HepG2 (cell line): ENCODE measurements at regions not wholly inside any gene's neighbourhood (a gene's known extent, or its start where the extent isn't known, plus 50 kb on each side); places are given as distances from the start of the nearest gene placed in this dataset.

Source experiments
- ATAC-seq: fragments of 200-7000 bp; cut with Tn5 transposase; 3 replicates; pipeline ENCODE4 v1.9.1; 2020; ENCODE audit warnings: mild to moderate bottlenecking, moderate library complexity
- BruUV-seq: library from RNA; stranded (reverse); fragments of 400-500 nt; replicated peaks from 2 replicates; lab custom pipeline; 2021; lab: Mats Ljungman, UMichigan
- CTCF ChIA-PET: fragments of 300-600 bp; formaldehyde crosslinking; extraction: SDS; loops from one replicate; lab custom pipeline; 2021; ENCODE audit warnings: low total read pairs, inconsistent platforms, low intra/inter-chr PET ratio; lab: Yijun Ruan, JAX
- POLR2A ChIA-PET: fragments of 350-600 bp; sonication (Branson Sonifier 250); formaldehyde crosslinking; loops from one replicate; lab custom pipeline; 2020; ENCODE audit warnings: antibody characterized with exemption, inconsistent platforms; lab: Yijun Ruan, JAX
- DNase-seq: peaks from one replicate; pipeline ENCODE4 v3.0.0-alpha.2; 2015; ENCODE audit warnings: low spot score
- FAIRE-seq: peaks from 3 replicates; lab custom pipeline; 2011; peaks lifted over from hg19 to GRCh38; lab: Jason Lieb, UNC
- H2AFZ ChIP-seq: one replicate; pipeline ENCODE4 v1.6.1; 2011; ENCODE audit warnings: low read length, inconsistent platforms
- H3K27ac ChIP-seq: fragments of 300-600 bp; 3 replicates; pipeline ENCODE4 v1.8.0; 2011; ENCODE audit warnings: mixed run types, mild to moderate bottlenecking, mixed read lengths, low read length, inconsistent platforms; ENCODE audit not compliant: insufficient read depth; ENCODE audit errors: extremely low read length
- H3K27me3 ChIP-seq, 2 experiments: fragments of 200-600 bp in 1 of 2; 2 replicates in 1 of 2; 3 replicates in 1 of 2; pipeline versions ENCODE4 v1.6.0 to v1.8.0; 2011; ENCODE audit warnings: low read length in 2 of 2, mild to moderate bottlenecking in 2 of 2, moderate library complexity in 2 of 2, inconsistent platforms in 1 of 2; ENCODE audit not compliant: insufficient read depth in 2 of 2, control insufficient read depth in 1 of 2
- H3K36me3 ChIP-seq, 2 experiments: fragments of 200-600 bp in 1 of 2; replicated peaks in 1 of 2; 2 replicates in 1 of 2; 3 replicates in 1 of 2; pipeline versions ENCODE4 v1.5.1 to v1.8.0; 2011; ENCODE audit warnings: low read length in 2 of 2, inconsistent platforms in 1 of 2; ENCODE audit not compliant: insufficient read depth in 2 of 2, control insufficient read depth in 1 of 2
- H3K4me1 ChIP-seq: 2 replicates; pipeline ENCODE4 v1.5.1; 2012; ENCODE audit warnings: low read length, inconsistent platforms; ENCODE audit not compliant: insufficient read depth
- H3K4me2 ChIP-seq: 2 replicates; pipeline ENCODE4 v1.6.0; 2011; ENCODE audit warnings: low read depth, low read length, inconsistent platforms
- H3K4me3 ChIP-seq, 3 experiments: fragments of 200-600 bp in 1 of 3; sonication (generic), shearing (Covaris generic) in 1 of 3; replicated peaks in 1 of 3; 2 replicates each; pipeline ENCODE4 v1.5.1; 2011 to 2016; ENCODE audit warnings: low read length in 3 of 3, inconsistent platforms in 2 of 3, low read depth in 2 of 3, mild to moderate bottlenecking in 2 of 3, control low read depth in 1 of 3, mixed read lengths in 1 of 3; ENCODE audit not compliant: insufficient read depth in 1 of 3
- H3K79me2 ChIP-seq: one replicate; pipeline ENCODE4 v1.6.1; 2011; ENCODE audit warnings: low read length, inconsistent platforms; ENCODE audit not compliant: insufficient read depth
- H3K9ac ChIP-seq: 2 replicates; pipeline ENCODE4 v1.6.0; 2011; ENCODE audit warnings: mild to moderate bottlenecking, low read depth, low read length, inconsistent platforms; ENCODE audit not compliant: insufficient read depth
- H3K9me3 ChIP-seq: 2 replicates; pipeline ENCODE4 v1.5.1; 2012; ENCODE audit warnings: mild to moderate bottlenecking, low read length
- H4K20me1 ChIP-seq: 2 replicates; pipeline ENCODE4 v1.6.0; 2011; ENCODE audit warnings: inconsistent platforms, mild to moderate bottlenecking, low read length, moderate library complexity; ENCODE audit not compliant: insufficient read depth
- AGO2 ChIP-seq: fragments of 200-400 bp; formaldehyde crosslinking; optimal IDR thresholded peaks from 2 replicates; pipeline ENCODE3; 2017; ENCODE audit warnings: mild to moderate bottlenecking, low read depth, low read length, moderate library complexity
- FOXK2 ChIP-seq: fragments of 450-650 bp; IDR thresholded peaks from 2 replicates; pipeline ENCODE4 v1.6.1; 2016
- HNRNPK ChIP-seq: fragments of 200-400 bp; formaldehyde crosslinking; IDR thresholded peaks from 2 replicates; pipeline ENCODE4 v1.6.1; 2018; ENCODE audit warnings: low read length, low read depth, moderate library complexity, mild to moderate bottlenecking; ENCODE audit not compliant: poor library complexity, severe bottlenecking
- HOXD1 ChIP-seq: sonication (generic); formaldehyde crosslinking; IDR thresholded peaks from 2 replicates; pipeline ENCODE4 v1.5.0; 2020; ENCODE audit warnings: missing genetic modification reagents
- MED13 ChIP-seq: sonication (generic); formaldehyde crosslinking; IDR thresholded peaks from 2 replicates; pipeline ENCODE4 v1.5.0; 2020; ENCODE audit warnings: missing genetic modification reagents
- NPAS2 ChIP-seq: sonication (generic); formaldehyde crosslinking; IDR thresholded peaks from 2 replicates; pipeline ENCODE4 v1.8.0; 2022; ENCODE audit warnings: mild to moderate bottlenecking, missing genetic modification reagents, borderline replicate concordance
- PHB2 ChIP-seq: fragments of 450-650 bp; IDR thresholded peaks from 2 replicates; pipeline ENCODE4 v1.6.1; 2018; ENCODE audit not compliant: partially characterized antibody
- RAD21 ChIP-seq: fragments of 450-650 bp; formaldehyde crosslinking; IDR thresholded peaks from 2 replicates; pipeline ENCODE4 v1.5.0; 2020; ENCODE audit warnings: mild to moderate bottlenecking
- RARA ChIP-seq: IDR thresholded peaks from 2 replicates; pipeline ENCODE4 v1.6.1; 2016; ENCODE audit warnings: missing genetic modification reagents, missing compliant biosample characterization
- ZNF343 ChIP-seq: sonication (generic); formaldehyde crosslinking; IDR thresholded peaks from 2 replicates; pipeline ENCODE4 v1.4.0; 2020; ENCODE audit warnings: mild to moderate bottlenecking, missing genetic modification reagents
- ZNF709 ChIP-seq: sonication (generic); formaldehyde crosslinking; IDR thresholded peaks from 2 replicates; pipeline ENCODE4 v1.5.0; 2020; ENCODE audit warnings: mild to moderate bottlenecking, missing genetic modification reagents
- ZSCAN30 ChIP-seq: sonication (generic); formaldehyde crosslinking; IDR thresholded peaks from 2 replicates; pipeline ENCODE4 v1.5.0; 2020; ENCODE audit warnings: mild to moderate bottlenecking, missing genetic modification reagents
- WGBS: methylation state at CpG from one replicate; pipeline ENCODE4 v1.1.6; 2017; ENCODE audit warnings: low lambda C conversion rate; 5-methylcytosine and 5-hydroxymethylcytosine counted together
- in situ Hi-C: cut with HindIII; loops from 2 replicates; pipeline ENCODE4 v1.10.0; 2017; ENCODE audit warnings: low pct_unique_long_range_greater_than_20kb; ENCODE audit not compliant: extremely low pct_ligation_motif_present
- intact Hi-C: fragments of 100-400 bp; cut with micrococcal nuclease; formaldehyde crosslinking; loops from one replicate; pipeline ENCODE4 v1.10.0; 2022; ENCODE audit not compliant: unreplicated experiment
- TF ChIP-seq, protein P1 (sequence below): sonication (generic); formaldehyde crosslinking; IDR thresholded peaks from 2 replicates; pipeline ENCODE4 v1.9.0; 2021; ENCODE audit warnings: missing genetic modification reagents, borderline replicate concordance
- TF ChIP-seq, protein P2 (sequence below): sonication (generic); formaldehyde crosslinking; IDR thresholded peaks from 2 replicates; pipeline ENCODE4 v1.5.0; 2020; ENCODE audit warnings: missing genetic modification reagents
- TF ChIP-seq, protein P3 (sequence below): sonication (generic); formaldehyde crosslinking; IDR thresholded peaks from 2 replicates; pipeline ENCODE4 v1.8.1; 2023; ENCODE audit warnings: mild to moderate bottlenecking, missing genetic modification reagents, borderline replicate concordance
- TF ChIP-seq, protein P4 (sequence below): sonication (generic); formaldehyde crosslinking; IDR thresholded peaks from 2 replicates; pipeline ENCODE4 v1.4.0; 2020; ENCODE audit warnings: missing genetic modification reagents, borderline replicate concordance

DNA sequence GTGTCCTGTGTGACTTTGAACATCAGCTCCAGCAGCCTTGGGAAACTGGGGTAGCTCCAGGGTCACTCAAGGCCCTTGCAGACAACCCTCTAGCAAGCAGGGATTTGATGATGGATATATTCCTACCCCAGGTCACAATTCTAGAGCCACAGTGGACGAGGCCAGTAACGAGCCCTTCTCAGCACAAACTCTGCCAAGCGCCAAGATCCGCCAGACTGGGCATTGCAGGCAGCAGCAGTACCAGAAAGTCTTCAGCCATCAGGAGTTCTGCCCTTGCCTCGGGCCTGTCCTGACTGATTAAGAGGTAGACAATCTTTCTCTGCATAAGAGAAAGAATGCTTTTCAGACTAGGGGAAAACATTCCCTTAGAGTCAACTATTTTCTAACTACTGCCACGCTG lies 259.1 kb downstream of the FBXO15 start:
- no peak for DNase-seq
- Histone ChIP-seq H3K4me1 (no peaks in the 10 kb centered on the region), H3K4me2 (no peak overlapping the region), H3K27ac (no peak overlapping the region), H3K36me3 (no peaks in the 10 kb centered on the region), H3K4me3 (no peak overlapping the region), H3K9me3 (no peaks in the 10 kb centered on the region), H3K79me2 (no peaks in the 10 kb centered on the region), H4K20me1 (no peaks in the 10 kb centered on the region), H3K27me3 (no peaks in the 10 kb centered on the region; a peak in 2 of 5 replicates), H3K9ac (no peak overlapping the region), H2AFZ (no peak overlapping the region)
- ChIA-PET POLR2A (no interaction called here), CTCF (no interaction called here)
- in situ Hi-C loops, result no loop called here
- TF ChIP-seq AGO2, result no peak
- TF ChIP-seq MED13 (CRISPR knock-in tag), result no peak
- TF ChIP-seq, protein P1, sequence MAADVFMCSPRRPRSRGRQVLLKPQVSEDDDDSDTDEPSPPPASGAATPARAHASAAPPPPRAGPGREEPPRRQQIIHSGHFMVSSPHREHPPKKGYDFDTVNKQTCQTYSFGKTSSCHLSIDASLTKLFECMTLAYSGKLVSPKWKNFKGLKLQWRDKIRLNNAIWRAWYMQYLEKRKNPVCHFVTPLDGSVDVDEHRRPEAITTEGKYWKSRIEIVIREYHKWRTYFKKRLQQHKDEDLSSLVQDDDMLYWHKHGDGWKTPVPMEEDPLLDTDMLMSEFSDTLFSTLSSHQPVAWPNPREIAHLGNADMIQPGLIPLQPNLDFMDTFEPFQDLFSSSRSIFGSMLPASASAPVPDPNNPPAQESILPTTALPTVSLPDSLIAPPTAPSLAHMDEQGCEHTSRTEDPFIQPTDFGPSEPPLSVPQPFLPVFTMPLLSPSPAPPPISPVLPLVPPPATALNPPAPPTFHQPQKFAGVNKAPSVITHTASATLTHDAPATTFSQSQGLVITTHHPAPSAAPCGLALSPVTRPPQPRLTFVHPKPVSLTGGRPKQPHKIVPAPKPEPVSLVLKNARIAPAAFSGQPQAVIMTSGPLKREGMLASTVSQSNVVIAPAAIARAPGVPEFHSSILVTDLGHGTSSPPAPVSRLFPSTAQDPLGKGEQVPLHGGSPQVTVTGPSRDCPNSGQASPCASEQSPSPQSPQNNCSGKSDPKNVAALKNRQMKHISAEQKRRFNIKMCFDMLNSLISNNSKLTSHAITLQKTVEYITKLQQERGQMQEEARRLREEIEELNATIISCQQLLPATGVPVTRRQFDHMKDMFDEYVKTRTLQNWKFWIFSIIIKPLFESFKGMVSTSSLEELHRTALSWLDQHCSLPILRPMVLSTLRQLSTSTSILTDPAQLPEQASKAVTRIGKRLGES (CRISPR knock-in tag), result no peak
- TF ChIP-seq NPAS2, result no peak
- TF ChIP-seq, protein P2, sequence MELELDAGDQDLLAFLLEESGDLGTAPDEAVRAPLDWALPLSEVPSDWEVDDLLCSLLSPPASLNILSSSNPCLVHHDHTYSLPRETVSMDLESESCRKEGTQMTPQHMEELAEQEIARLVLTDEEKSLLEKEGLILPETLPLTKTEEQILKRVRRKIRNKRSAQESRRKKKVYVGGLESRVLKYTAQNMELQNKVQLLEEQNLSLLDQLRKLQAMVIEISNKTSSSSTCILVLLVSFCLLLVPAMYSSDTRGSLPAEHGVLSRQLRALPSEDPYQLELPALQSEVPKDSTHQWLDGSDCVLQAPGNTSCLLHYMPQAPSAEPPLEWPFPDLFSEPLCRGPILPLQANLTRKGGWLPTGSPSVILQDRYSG (CRISPR knock-in tag), result no peak
- no peak for TF ChIP-seq PHB2
- no peak for TF ChIP-seq ZNF343 (CRISPR knock-in tag)
- TF ChIP-seq ZSCAN30 (CRISPR knock-in tag), result no peak
- TF ChIP-seq HOXD1 (CRISPR knock-in tag), result no peak
- TF ChIP-seq, protein P3, sequence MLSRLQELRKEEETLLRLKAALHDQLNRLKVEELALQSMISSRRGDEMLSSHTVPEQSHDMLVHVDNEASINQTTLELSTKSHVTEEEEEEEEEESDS (CRISPR knock-in tag), result no peak
- no peak for TF ChIP-seq ZNF709 (CRISPR knock-in tag)
- TF ChIP-seq HNRNPK, result no peak
- no peak for TF ChIP-seq FOXK2
- TF ChIP-seq RARA (CRISPR knock-in tag), result no peak
- TF ChIP-seq RAD21 (CRISPR knock-in tag), result no peak
- TF ChIP-seq, protein P4, sequence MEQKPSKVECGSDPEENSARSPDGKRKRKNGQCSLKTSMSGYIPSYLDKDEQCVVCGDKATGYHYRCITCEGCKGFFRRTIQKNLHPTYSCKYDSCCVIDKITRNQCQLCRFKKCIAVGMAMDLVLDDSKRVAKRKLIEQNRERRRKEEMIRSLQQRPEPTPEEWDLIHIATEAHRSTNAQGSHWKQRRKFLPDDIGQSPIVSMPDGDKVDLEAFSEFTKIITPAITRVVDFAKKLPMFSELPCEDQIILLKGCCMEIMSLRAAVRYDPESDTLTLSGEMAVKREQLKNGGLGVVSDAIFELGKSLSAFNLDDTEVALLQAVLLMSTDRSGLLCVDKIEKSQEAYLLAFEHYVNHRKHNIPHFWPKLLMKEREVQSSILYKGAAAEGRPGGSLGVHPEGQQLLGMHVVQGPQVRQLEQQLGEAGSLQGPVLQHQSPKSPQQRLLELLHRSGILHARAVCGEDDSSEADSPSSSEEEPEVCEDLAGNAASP, result no peak
- FAIRE-seq, result no peak
- no peak for ATAC-seq
- BruUV-seq, result no TSS peak
- WGBS, result 32% methylated on average over 6 of the region's 6 CpGs
- intact Hi-C loops, result no loop called here
